GM19035 (cell line): ENCODE measurements at regions not wholly inside any gene's neighbourhood (a gene's known extent, or its start where the extent isn't known, plus 50 kb on each side); places are given as distances from the start of the nearest gene placed in this dataset.

Experiments used
- ATAC-seq: cut with Tn5 transposase; IDR thresholded peaks from one replicate; pipeline ENCODE4 v1.9.1; 2021; ENCODE audit not compliant: unreplicated experiment

DNA sequence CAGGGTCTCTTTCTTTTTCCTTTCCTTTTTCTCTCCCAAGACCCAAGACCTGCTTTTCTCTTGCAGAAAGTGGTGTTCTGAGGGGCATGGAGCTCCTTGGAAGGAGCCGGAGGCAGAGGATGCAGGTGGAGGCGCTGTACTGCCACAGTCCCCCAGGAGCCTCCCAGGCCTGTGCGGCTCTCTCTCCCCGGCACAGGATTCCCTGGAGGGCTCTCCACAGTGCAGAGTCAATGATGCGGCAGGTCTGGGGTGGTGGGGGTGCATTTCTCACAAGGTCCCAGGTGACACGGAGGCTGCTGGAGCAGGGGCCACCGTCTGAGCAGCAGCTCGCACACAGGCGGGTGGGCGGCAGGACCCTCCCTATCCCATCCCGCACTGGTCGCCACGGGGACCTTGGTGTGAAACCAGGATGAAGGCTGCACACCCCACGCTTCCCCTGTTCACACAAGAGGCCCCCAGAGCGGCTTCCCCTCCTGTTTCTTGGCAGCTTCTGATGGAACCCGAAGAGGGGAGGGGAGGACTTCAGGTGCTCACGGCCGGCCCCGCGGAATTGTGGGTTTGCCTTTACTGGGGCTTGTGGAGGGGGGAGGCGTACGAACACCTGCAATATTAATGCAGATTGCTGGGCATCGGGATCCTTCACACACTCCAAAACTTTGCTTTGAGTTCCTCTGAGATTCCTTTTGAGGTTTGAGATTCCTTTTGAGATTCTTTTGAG lies 186.9 kb downstream of the ENGASE start:
- no peak for ATAC-seq

DNA sequence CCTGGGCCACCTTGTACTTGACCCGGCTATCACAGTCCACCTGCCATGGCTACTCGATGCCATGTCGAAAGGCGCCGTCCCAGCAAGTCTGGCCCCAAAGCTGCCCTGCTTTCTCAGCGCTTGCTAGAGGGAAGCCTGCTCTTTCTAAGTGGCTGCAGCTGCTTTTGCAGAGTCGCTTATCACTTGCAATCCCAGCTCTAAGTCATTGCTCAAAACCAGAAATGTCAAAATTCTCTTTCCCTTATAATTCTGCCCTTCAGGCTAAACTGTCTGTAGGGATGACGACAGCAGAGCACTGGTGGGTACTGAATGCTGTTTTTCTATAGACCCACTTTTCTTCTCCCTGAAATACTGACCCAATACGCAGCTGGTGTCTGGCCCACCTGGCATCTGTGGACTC lies 184.2 kb downstream of the ENGASE start:
- no peak for ATAC-seq

DNA sequence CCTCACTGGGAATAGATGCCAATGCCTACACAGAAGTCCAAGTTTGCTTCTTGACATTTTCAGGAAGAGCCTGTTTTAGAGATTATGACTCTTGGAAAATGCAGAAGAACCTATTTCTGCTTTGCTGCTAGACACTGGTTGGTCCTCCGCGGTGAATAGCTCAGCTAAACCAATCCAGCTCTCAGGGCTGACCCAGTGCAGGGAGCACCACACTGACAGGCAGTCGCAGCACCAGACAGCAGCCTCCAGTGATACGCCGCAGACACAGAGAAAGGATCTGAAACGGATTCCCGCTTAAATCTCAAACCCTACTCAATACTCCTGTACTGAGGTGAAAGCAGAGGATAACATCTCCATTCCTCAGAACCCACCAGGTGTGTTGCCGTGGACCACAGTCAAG lies 183.4 kb downstream of the ENGASE start:
- no peak for ATAC-seq

GRCh38 chr17:79255926-79256585 lies 181.4 kb downstream of the ENGASE start:
- ATAC-seq: no peak

DNA sequence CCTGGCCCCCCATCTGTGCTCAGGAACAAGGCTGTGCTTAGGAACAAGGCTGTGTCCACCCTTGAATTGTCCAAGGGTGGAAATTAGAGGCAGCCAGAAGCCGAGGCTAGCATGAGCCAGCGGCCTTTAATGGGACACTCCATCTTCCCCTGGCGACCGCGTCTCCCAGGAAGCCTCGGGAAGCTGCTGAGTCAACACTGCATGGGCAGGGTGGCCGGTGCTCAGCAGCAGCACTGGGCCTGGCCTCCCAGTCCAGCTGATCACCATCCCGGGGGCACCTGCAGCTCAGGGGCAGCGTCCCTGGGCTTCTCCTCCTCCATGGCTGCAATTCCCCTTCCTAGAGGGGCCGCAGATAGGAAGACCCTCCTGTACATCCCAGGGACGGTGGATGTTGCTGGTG lies 180.8 kb downstream of the ENGASE start:
- no peak for ATAC-seq

GRCh38 chr17:79255046-79255445 lies 180.4 kb downstream of the ENGASE start:
- ATAC-seq: no peak

DNA sequence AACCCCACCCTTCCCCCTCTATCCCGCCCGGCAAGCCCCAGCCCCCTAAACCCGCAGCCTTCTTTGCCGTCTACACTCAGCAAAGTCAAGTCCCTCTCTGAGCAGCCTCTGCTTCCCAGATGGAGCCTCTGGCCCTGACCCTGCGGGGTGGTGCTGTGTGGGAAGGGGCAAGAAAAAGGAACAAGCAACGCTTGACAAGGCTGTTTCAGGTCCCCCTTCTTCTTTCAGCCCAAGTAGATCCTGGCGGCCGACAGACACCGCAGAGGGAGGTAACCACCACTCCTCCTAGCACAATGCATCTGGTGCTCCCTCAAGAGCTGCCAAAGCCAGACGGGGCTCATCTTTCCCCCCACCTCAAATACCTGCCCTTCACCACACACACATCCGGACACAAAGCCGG lies 178.3 kb downstream of the ENGASE start:
- ATAC-seq: no peak

- ATAC-seq: no peak
Measured at GRCh38 chr17:79251824-79252223, 177.2 kb downstream of the ENGASE start.

DNA sequence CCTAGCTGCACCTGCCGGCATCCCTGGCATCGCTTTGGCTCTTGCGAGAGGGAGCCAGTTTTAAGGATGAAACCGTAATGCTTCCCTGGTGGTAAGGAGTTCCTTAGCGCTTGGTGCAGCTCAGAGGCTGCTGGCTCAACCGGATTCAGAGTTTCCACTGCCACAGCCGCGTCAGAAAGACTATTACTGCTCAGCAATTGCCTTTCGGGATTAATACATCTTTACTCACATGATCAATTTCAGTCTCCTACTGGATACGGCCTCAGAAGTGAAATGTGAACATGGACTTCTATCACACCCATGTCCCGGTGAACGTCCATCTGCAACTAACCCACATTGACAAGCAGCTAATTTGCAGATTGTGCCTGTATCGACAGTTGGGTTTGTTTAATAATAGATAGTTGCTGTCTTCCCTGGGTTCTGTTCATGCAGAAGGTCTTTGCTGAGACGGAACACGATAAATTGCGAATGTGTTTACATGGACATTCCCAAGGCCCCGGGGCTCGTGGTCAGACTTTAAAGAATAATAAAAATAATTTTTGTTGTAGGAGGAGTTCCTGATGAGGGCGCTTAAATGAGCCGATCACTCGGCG lies 175.4 kb downstream of the ENGASE start:
- no peak for ATAC-seq

- ATAC-seq: no peak
Measured at GRCh38 chr17:79248843-79249493, 174.3 kb downstream of the ENGASE start.

DNA sequence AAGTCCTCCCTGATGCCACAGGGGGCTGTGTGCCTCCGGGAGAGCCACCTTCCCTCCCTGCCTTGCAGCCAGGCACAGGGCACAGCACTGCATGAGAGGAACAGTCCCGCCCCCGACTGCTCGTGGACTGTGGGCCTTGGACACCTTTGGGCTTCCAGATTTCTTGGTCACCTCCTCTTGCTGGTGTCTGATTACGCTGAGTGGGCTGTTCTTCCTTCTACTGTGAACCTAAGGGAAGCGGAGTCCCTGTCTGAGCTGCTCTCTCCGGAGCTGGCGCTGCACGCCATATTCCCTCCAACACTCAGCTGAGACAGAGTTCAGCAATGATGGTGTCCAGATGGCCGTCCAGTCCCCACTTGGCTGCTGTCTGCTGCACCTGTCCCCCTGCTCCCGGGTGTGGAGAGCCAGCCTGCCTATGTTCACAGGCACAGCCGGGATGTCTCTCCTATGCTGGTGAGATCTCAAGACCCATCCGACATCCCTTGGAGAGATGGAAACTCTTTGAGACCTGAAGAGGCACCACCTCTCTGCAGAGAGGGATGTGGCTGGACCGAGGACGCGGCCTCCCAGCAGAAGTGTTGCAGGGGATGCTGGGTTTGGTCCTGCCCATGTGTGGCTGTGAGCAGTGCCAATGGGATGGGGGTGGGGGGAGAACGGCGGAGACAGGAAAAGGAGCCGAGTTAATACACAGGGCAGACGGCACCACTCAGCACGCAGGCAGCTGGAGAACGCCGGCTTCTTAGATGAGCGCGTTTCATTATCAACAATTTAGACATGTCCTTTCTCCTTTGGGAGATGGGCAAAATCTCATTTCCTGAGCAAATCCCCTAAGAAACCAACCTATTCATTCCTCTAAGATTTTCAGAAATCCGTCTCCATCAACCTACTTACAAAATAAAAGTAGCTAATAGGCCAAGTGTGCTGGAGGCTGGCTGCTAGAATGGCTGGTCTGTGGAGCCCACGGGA lies 171.9 kb downstream of the ENGASE start:
- ATAC-seq: no peak

DNA sequence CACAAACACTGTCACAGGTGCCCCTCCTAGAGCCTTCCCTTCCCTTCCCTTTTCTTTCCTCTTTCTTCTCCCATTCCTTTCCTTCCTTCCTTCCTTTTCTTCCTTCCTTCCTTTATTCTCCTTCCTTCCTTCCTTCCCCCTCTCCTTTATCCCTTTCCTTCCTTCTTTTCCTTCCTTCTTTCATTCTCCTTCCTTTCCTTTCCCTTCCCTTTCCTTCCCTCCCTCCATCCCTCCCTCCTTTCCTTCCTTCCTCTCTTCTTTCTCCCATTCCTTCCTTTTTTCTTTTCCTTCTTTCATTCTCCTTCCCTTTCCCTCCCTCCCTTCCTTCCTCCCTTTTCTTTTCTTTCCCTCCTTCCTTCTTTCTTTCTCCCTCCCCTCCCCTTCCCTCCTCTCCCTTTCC lies 170.0 kb downstream of the ENGASE start:
- no peak for ATAC-seq

DNA sequence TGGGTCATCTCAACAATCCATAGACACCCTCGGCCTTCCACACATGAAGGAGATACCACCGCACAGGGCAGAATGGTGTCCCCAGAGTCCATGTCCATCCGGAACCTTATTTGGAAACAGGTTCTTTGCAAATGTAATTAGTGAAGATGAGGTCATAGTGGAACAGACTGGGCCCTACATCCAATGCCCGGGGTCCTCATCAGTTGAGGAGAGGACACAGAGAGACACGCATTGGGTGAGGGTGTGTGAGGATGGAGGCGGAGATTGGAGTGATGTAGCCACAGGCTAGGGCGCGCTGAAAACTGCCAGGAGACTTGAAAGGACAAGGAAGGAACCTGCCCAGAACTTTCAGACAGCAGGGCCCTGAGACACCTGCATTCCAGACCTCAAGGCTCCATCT lies 169.4 kb downstream of the ENGASE start:
- no peak for ATAC-seq

- ATAC-seq: no peak
Measured at GRCh38 chr17:79243603-79243990, 169.0 kb downstream of the ENGASE start.

- no peak for ATAC-seq
Measured at GRCh38 chr17:79242873-79243602, 168.4 kb downstream of the ENGASE start.

DNA sequence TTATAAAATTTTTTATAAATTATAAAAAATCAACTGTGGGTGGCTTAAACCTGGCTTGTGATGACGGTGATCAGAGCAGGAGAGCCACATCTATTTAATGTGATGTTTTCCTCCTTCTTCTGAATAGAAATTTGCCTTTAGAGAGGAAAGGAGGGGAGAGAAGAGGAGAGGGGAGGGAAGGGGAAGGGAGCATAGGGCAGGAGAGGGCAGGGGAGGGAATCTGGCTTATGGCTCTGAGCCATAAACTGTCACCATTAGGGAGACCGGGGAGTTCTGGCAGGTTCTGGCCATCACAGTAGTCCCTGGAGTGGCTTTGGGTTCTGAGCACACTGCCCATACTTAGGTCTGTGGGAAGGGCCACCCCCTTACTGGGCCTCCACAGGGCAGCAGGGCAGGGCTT lies 167.8 kb downstream of the ENGASE start:
- no peak for ATAC-seq

DNA sequence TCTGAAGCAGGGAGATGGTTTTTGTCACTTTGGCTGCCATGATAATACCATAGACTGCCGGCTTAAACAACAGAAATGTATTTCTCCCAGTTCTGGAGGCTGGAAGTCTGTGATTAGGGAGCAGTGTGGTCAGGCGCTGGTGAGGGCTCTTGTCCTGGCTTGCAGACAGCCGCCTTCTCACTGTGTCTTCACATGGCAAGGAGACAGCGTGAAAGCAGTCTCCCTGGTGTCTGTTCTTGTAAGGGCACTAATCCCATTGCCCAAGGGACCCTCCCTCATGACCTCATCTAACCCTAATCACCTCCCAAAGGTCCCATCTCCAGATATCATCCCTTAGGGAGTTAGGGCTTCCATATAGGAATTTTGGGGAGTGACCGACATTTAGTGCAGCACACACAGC lies 167.0 kb downstream of the ENGASE start:
- ATAC-seq: no peak

DNA sequence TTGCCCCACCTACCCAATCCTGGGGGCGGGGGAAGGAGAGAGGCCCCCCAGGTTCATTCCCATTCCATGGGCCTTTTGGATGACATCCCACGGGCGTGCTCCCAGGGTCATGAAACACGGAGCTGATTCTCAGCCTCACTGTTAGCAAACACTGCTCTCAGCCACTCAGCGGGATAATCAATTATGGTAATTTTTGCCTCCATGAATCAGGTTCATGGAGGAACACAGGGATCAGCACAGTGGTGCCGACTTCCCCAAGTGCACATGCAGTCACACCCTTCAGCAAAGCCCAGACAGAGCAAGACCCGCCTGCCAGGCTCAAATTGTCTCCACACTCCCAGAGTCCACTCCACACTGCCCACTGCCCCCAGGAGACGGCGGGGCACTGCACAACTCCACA lies 164.6 kb downstream of the ENGASE start:
- no peak for ATAC-seq

DNA sequence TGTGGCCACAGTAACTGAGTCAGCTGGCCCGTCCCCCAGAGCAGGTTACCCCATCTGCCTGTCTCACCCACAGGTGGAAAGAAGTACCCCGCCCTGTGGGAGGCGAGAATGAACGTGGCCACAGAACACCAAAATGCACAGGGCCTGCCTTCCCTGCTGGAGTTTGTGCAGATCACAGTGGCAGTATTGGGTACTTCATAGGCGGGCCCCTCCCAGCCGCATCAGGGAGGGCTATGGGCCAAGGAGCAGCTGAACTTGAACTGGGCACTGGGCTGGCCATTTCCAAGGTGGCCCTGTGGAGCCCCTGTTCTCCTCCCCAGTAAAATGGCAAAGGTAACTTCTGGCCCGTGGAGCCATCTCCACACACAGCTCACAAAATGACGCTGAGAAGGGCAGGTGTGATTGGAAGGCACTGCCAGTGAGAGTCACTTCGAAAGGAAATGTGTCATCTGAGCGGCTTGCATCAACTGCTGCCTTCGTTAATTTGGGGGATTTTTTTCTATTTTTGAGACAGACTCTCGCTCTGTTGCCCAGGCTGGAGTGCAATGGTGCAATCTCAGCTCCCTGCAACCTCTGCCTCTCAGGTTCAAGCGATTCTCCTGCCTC lies 162.9 kb downstream of the ENGASE start:
- no peak for ATAC-seq

GRCh38 chr17:79235808-79236207 lies 161.2 kb downstream of the ENGASE start:
- no peak for ATAC-seq
